ENCODE measurements at regions not wholly inside any gene's neighbourhood (a gene's known extent, or its start where the extent isn't known, plus 50 kb on each side); places are given as distances from the start of the nearest gene placed in this dataset.
"Not testable (repeated sequence)": the region's sequence is repeated elsewhere in the genome, so short reads cannot be mapped to it uniquely, and the experiment has no call there.

DNA sequence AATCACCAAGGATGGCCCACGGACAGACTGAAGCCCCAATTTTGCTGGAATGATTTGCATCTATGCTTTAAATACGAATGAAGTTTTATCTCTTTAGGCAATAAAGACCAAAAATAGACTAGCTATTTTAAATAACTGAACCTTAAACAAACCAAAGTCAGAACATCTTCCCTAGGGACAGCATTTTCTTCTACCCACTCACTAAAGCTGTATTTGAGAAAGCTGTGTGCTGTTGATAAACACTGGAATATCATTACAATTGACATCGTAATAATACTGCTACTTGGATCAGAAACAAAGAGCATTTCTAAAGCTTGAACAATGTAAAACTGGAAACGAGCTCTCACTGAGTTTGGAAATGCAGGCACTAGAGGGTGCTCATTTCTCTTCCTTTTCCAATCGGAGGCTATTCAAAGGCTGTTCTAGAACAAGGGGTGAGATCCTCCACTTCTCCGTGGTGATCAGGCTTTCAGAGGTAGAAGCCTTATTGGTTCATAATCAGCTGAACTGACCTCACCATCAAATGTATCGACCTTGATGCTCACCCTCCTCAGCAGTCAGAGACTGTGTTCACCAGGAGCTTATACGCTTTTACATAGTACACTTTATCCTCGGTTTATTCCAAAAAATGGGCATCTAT lies 225.3 kb upstream of the PRSS1 start:
- no peak for DNase-seq

DNA sequence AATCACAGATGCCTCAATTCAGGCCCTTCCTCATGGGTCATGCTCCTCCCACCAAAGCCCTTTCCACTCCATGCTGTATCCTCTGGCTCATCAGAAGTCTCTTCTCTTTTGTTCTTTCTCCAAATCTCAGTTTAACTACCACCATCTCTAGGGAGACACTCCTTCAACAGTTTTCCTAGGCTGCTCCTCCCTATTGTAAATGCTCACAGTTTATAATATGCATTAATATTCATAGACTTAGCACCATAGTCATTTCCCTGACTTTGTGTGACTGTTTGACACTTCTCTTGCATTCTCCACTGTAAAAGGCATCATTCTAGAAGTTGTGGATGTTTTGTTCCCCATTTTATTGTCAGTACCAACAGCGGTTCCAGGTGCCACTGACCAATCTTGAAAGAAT lies 226.5 kb upstream of the PRSS1 start:
- DNase-seq, result no peak

DNA sequence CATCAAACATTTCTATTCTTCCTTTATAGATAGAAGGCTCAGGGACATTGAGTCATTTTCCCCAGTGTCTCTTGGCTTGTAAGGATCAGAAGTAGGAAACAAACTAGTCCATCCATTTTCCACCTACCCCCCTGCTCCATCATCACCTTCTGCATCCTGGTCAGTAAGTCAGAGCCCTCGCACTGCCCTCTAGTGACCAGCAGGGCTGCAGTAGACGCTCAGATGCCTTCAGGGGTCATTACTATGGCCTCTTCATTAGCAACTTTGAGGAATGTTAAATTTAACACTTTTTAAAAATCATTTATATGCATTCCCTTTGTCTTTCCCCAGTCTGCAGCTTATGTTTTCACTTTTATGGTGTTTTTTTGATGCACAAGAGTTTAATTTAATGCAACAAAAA lies 228.4 kb upstream of the PRSS1 start:
- DNase-seq, result not testable (repeated sequence)

DNA sequence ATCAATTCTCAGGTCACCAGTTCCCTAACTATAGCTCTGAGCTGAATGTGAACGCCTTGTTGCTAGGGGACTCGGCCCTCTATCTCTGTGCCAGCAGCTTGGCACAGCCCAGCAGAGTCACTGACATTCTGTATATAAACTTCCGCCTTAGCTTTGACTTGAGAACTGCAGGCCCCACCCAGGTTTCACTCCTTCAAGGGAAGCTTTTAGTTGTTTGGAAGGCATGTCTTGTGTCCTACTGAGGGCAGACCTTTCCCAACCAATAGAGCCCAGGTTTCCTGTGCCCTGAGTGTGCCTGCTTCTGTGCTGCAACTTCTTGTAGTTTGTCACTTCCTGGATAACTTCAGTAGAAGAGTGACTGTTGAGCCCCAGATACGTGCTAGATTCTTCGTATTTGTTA lies 228.8 kb upstream of the PRSS1 start:
- DNase-seq, result not testable (repeated sequence)

DNA sequence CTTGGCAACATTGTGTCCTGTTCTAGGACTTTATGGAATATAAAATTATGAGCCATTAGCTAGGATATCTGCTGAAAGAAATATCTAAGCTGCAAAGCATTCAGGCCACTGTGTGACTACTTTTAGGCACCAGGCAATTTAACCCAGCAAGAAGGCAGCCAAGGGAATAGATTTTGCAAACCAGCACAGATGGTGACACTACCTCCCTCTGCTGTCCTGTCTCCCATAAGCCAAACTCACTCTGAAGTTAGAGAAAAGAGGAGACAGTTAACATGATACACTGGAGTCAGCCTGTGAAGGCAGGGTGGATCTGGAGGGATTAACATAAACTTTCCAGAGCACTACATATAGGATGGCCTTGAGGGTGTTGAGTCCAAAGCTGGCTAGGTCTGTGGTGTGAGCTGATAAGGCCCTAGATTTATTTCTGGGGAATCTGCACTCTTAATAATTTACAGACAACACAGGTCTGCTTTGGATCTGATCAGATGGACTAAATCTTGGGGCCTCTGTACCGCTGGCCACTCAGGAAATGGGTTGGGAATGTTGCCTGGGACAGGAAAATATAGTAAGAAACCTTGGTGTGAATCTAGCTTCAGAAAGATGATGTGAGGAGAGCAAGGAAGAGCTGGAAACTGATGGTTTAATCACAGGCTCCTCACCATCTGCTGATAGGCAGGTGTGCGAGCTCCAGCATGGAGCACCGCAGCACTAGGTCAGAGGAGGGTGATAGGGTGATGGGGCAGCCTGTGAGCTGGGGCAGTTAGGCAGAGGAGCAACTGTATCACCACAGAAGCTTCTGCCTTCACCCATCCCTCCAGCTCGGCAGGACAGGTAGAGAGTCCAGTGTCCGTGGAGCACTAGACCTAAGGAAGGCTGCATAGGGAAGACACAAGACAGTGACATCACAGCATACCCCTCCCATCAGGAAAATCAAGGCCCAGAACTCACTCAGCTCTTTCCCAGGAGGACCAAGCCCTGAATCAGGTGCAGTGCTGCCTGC lies 229.9 kb upstream of the PRSS1 start:
- no peak for DNase-seq

DNA sequence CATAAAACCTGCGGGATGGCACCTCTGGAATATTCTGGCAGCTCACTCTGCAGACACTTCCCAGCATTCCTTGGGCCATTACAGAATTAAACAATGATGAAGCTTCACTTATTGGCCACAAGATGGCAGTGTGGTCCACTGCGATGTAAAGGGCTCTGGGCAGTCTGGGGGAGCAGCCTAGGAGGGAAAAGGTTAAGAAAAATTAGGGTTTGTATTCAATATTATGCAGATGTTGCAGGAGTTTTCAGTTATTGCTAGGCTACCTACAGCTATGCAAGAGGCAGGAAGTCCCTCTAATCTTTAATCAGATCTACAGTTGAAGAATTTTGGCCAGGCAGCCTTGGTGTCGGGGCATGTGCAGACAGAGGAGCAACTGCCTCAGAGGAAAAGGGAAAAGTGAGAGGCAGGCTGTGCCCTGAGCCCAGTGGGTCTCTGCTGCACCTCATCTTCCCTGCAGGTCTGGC lies 233.2 kb upstream of the PRSS1 start:
- DNase-seq, result no peak

DNA sequence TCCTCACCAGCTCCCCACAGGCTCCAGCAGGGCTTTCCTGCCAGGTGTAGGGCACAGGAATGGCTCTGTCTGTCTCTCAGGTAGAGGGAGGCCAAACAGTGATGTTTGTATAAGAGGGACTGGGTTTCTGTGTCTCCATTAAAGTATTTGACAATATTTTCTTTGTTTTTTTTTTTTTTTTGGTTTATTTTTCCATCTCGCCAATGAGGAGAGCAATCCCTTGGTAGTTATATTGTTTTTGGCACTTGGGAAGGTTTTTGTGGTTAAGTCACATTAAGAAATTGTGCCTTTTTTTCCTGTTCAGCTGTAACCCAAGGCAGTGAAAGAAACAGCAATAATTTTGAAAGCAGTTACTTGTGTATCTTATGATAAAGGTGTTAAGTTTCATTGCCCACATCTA lies 234.6 kb upstream of the PRSS1 start:
- not testable (repeated sequence) for DNase-seq

DNA sequence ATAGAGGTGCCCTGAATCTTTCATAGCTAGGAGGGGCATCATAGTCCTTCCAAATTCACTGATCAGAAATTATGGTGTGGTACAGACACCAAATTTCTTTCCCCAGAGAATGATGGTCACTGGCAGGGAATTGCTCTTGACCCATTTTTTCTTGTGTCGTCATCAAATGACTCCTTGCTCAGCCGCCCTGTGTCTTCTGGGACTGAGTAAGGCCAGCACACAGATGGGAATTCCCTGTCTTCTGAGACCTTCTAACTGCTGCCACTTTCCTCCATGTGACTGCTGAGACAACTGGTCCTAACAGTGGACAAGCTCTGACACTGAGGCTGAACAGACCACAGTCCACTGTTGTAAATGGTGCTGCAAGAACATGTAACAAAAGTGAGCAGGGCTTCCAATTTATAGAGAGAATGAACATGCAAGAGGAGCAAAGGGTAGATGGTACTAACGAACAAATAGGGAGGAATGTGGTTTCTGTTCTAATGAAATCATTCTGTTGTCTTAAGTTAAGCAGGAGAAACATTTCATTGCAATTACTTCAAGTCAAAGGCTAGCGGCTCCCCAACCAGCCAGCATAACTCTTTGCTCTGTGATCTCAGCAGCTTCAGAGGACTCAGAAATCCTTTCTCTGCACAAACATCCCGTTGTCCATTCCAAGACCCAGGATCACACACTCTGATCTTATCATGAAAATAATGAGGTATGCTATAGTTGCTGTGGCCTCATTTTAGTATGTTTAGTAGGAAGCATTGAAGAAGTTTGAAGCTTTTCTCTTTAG lies 235.9 kb upstream of the PRSS1 start:
- DNase-seq, result no peak

DNA sequence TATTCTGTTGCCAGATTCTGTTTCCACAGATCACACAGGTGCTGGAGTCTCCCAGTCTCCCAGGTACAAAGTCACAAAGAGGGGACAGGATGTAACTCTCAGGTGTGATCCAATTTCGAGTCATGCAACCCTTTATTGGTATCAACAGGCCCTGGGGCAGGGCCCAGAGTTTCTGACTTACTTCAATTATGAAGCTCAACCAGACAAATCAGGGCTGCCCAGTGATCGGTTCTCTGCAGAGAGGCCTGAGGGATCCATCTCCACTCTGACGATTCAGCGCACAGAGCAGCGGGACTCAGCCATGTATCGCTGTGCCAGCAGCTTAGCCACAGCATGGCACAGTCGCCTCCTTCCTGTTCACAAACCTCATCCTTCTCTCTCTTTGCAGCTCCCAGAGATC lies 237.5 kb upstream of the PRSS1 start:
- no peak for DNase-seq

GRCh38 chr7:142511374-142511773 lies 237.9 kb upstream of the PRSS1 start:
- no peak for DNase-seq

GRCh38 chr7:142509235-142509634 lies 240.0 kb upstream of the PRSS1 start:
- DNase-seq, result not testable (repeated sequence)

GRCh38 chr7:142508251-142508650 lies 241.0 kb upstream of the PRSS1 start:
- DNase-seq, result no peak

DNA sequence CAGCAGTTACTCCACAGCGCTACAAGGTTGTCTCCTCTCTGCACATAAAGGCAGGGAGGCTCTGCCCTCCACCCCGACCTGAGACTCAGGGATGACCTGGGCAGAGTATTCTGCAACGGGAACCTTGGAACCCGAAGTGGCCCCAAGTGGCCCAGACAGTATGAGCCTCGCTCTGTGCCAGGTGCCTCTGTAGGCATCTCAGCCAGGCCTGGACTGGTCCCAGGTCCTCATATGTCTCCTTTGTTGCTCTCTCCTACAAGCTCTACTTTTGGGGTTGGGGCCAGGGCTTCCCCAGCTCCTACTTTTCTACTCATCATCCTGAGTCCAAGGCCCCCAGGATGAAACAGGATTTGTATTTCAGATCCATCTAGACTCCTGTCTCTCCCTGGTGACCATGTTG lies 241.5 kb upstream of the PRSS1 start:
- DNase-seq, result no peak

DNA sequence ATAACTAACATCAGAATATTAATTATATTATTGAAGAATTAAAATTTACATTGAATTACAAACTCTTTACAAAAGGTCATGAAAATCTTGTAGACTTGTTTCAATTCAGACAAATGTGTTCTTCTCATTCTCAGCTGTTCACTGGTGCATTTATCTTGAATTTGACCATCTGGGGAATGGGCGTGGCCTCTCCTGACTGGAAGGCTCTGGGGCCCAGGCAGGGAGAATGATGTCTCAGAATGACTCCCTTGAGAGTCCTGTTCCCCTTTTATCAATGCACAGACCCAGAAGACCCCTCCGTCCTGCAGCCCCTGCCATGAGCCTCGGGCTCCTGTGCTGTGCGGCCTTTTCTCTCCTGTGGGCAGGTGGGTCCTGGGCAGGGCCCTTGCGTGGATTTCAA lies 242.2 kb upstream of the PRSS1 start:
- DNase-seq, result not testable (repeated sequence)

GRCh38 chr7:142506601-142507000 lies 242.7 kb upstream of the PRSS1 start:
- DNase-seq, result no peak

DNA sequence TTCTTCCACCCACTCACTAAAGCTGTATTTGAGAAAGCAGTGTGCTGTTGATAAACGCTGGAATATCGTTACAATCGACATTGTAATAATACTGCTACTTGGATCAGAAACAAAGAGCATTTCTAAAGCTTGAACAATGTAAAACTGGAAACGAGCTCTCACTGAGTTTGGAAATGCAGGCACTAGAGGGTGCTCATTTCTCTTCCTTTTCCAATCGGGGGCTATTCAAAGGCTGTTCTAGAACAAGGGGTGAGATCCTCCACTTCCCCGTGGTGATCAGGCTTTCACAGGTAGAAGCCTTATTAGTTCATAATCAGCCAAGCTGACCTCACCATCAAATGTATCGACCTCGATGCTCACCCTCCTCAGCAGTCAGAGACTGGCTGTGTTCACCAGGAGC lies 245.3 kb upstream of the PRSS1 start:
- not testable (repeated sequence) for DNase-seq

GRCh38 chr7:142503036-142503435 lies 245.2 kb upstream of the PRSS58 start:
- DNase-seq, result no peak

DNA sequence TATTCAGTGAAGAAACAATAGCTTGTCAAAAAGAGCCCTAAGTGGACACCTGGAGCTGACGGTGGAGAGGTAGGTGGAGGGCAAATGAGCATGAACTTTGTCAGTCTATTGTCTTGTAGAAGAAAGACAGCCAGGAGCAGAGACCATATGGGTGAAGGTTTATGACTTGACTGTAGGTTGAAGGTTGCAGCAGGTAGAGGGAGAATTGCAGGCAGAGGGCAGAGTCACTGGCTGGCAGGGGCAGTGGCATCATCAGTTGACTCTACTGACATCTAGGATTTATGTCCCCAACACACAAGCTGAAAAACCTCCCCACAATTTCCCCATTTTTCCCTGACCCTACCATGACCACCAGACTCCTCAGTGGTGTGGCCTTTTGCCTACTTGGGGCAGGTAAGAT lies 243.6 kb upstream of the PRSS58 start:
- DNase-seq, result no peak

DNA sequence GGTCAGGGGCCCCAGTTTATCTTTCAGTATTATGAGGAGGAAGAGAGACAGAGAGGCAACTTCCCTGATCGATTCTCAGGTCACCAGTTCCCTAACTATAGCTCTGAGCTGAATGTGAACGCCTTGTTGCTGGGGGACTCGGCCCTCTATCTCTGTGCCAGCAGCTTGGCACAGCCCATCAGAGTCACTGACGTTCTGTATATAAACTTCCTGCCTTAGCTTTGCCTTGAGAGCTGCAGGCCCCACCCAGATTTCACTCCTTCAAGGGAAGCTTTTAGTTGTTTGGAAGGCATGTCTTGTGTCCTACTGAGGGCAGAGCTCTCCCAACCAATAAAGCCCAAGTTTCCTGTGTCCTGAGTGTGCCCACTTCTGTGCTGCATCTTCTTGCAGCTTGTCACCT lies 242.5 kb upstream of the PRSS58 start:
- DNase-seq, result no peak

DNA sequence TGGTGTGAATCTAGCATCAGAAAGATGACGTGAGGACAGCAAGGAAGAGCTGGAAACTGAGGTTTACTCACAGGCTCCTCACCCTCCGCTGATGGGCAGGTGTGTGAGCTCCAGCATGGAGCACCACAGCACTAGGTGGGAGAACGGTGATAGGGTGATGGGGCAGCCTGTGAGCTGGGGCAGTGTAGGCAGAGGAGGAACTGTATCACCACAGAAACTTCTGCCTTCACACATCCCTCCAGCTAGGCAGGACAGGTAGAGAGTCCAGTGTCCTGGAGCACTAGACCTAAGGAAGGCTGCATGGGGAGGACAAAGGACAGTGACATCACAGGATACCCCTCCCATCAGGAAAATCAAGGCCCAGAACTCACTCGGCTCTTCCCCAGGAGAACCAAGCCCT lies 241.8 kb upstream of the PRSS58 start:
- no peak for DNase-seq

DNA sequence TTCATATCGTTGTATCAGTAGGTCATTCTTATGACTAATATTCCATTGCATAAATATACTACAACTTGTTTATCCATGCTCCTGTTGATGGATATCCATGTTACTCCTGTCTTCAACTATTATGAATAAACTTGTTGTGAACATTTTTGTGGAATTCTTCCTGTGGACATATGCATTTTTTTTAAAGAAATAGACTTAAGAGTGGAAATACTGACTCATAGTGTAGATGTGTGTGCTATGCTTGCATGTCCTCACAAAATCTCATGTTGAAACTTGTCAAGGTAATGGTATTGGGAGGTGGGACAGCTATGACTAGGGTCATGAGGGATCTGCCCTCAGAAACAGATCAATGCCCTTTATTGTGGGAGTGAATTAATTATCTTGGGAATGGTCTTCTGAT lies 240.5 kb upstream of the PRSS58 start:
- no peak for DNase-seq

DNA sequence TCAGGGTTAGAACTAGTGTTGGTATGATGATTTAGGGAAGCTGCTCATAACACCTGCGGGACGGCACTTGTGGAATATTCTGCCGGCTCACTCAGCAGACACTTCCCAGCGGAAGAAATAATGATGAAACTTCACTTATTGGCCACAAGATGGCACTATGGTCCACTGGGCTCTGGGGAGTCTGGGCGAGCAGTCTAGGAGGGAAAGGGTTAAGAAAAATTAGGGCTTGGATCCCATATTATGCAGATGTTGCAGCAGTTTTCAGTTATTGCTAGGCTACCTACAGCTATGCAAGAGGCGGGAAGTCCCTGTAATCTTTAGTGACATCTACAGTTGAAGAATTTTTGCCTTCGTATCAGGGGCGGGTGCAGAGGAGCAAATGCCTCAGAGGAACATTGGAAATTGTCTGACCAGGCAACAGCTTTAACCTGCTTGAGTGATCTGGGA lies 238.7 kb upstream of the PRSS58 start:
- no peak for DNase-seq

GRCh38 chr7:142495879-142496278 lies 238.0 kb upstream of the PRSS58 start:
- DNase-seq, result not testable (repeated sequence)
